ENCODE measurements at regions not wholly inside any gene's neighbourhood (a gene's known extent, or its start where the extent isn't known, plus 50 kb on each side); places are given as distances from the start of the nearest gene placed in this dataset.
"Not testable (repeated sequence)": the region's sequence is repeated elsewhere in the genome, so short reads cannot be mapped to it uniquely, and the experiment has no call there.

GRCh38 chr13:55106509-55106908 lies 2034.2 kb upstream of the PRR20A start:
- no peaks in the 10 kb centered on the region for H3K27me3 ChIP-seq
- no peak for DNase-seq
- 76 to 86% methylated on average over 1 of the region's 1 CpG for WGBS, 2 donors
- TF ChIP-seq POLR2AphosphoS5 (IDR thresholded peaks at IDR 0.05) (no peak), CTCF (IDR thresholded peaks at IDR 0.05) (no peak), POLR2A (IDR thresholded peaks at IDR 0.05) (no peak), EP300 (IDR thresholded peaks at IDR 0.05) (no peak)
- no peak overlapping the region for H3K27ac ChIP-seq
- H3K9me3 ChIP-seq: no peaks in the 10 kb centered on the region
- H3K36me3 ChIP-seq: no peaks in the 10 kb centered on the region
- no peak for ATAC-seq (ENCODE audit: low FRiP score in 2 of 2)
- no peak overlapping the region for H3K4me3 ChIP-seq
- H3K4me1 ChIP-seq: no peaks in the 10 kb centered on the region

GRCh38 chr13:55120631-55121030 lies 2020.1 kb upstream of the PRR20A start:
- Histone ChIP-seq H3K27ac (no peak overlapping the region), H3K4me3 (no peak overlapping the region), H3K4me1 (no peaks in the 10 kb centered on the region), H3K27me3 (no peaks in the 10 kb centered on the region), H3K36me3 (no peaks in the 10 kb centered on the region), H3K9me3 (no peaks in the 10 kb centered on the region)
- DNase-seq: no peak
- TF ChIP-seq CTCF (IDR thresholded peaks at IDR 0.05) (no peak), POLR2A (IDR thresholded peaks at IDR 0.05) (no peak), EP300 (IDR thresholded peaks at IDR 0.05) (no peak), POLR2AphosphoS5 (IDR thresholded peaks at IDR 0.05) (no peak)
- ATAC-seq (ENCODE audit: low FRiP score in 2 of 2): no peak

GRCh38 chr13:55155046-55155445 lies 1985.7 kb upstream of the PRR20A start:
- Histone ChIP-seq H3K4me1 (no peaks in the 10 kb centered on the region), H3K27me3 (no peaks in the 10 kb centered on the region), H3K4me3 (no peak overlapping the region), H3K9me3 (peaks cover 0 to 11% (median 2%) of the 10 kb centered on the region in 4 donors), H3K36me3 (no peaks in the 10 kb centered on the region), H3K27ac (no peak overlapping the region)
- TF ChIP-seq CTCF (IDR thresholded peaks at IDR 0.05): no peak
- TF ChIP-seq POLR2A (IDR thresholded peaks at IDR 0.05): no peak
- TF ChIP-seq POLR2AphosphoS5 (IDR thresholded peaks at IDR 0.05): no peak
- TF ChIP-seq EP300 (IDR thresholded peaks at IDR 0.05): no peak
- ATAC-seq (ENCODE audit: low FRiP score in 2 of 2) (no peak), DNase-seq (no peak)
- 94 to 96% methylated on average over 1 of the region's 1 CpG for WGBS, 2 donors

- Histone ChIP-seq H3K4me1 (no peaks in the 10 kb centered on the region), H3K4me3 (no peak overlapping the region), H3K36me3 (no peaks in the 10 kb centered on the region), H3K27me3 (no peaks in the 10 kb centered on the region), H3K9me3 (peaks cover 0 to 11% (median 2%) of the 10 kb centered on the region in 4 donors), H3K27ac (no peak overlapping the region)
- WGBS, 2 donors: 65 to 76% methylated on average over 4 of the region's 4 CpGs
- DNase-seq: no peak
- no peak for ATAC-seq (ENCODE audit: low FRiP score in 2 of 2)
- no peak for TF ChIP-seq POLR2AphosphoS5 (IDR thresholded peaks at IDR 0.05)
- no peak for TF ChIP-seq EP300 (IDR thresholded peaks at IDR 0.05)
- TF ChIP-seq CTCF (IDR thresholded peaks at IDR 0.05): no peak
- TF ChIP-seq POLR2A (IDR thresholded peaks at IDR 0.05): no peak
Measured at GRCh38 chr13:55159765-55160164, 1981.0 kb upstream of the PRR20A start.

GRCh38 chr13:55160867-55161266 lies 1979.9 kb upstream of the PRR20A start:
- H3K9me3 ChIP-seq: peaks cover 0 to 11% (median 2%) of the 10 kb centered on the region in 4 donors
- TF ChIP-seq EP300 (IDR thresholded peaks at IDR 0.05): no peak
- ATAC-seq (ENCODE audit: low FRiP score in 2 of 2) (no peak), DNase-seq (no peak)
- no peaks in the 10 kb centered on the region for H3K36me3 ChIP-seq
- no peaks in the 10 kb centered on the region for H3K4me1 ChIP-seq
- H3K4me3 ChIP-seq: no peak overlapping the region
- H3K27me3 ChIP-seq: no peaks in the 10 kb centered on the region
- H3K27ac ChIP-seq: no peak overlapping the region
- 31 to 42% methylated on average over 3 of the region's 3 CpGs for WGBS, 2 donors

GRCh38 chr13:55178582-55178981 lies 1962.1 kb upstream of the PRR20A start:
- 90% methylated on average over 1 of the region's 1 CpG; no CpG with 5 or more reads in 1 of the 2 donors for WGBS, 2 donors
- H3K4me1 ChIP-seq; DNase-seq; H3K27me3 ChIP-seq; H3K27ac ChIP-seq; ATAC-seq (ENCODE audit: low FRiP score in 2 of 2); H3K4me3 ChIP-seq; H3K36me3 ChIP-seq: not testable (repeated sequence)
- peaks cover 0 to 11% (median 0%) of the 10 kb centered on the region in 4 donors for H3K9me3 ChIP-seq
